Panc1 (cell line): ENCODE measurements at regions not wholly inside any gene's neighbourhood (a gene's known extent, or its start where the extent isn't known, plus 50 kb on each side); places are given as distances from the start of the nearest gene placed in this dataset.

ENCODE experiments used
- ATAC-seq: fragments of 200-7000 bp; cut with Tn5 transposase; 2 replicates; pipeline ENCODE4 v1.9.1; 2020; ENCODE audit warnings: mild to moderate bottlenecking, moderate library complexity
- BruUV-seq: library from RNA; stranded (reverse); fragments of 400-500 nt; replicated peaks from 2 replicates; lab custom pipeline; 2021; lab: Mats Ljungman, UMichigan
- CTCF ChIA-PET: fragments of 300-600 bp; sonication (Branson Sonifier 250); formaldehyde crosslinking; loops from one replicate; lab custom pipeline; 2022; ENCODE audit warnings: antibody characterized with exemption; lab: Charles Lee
- POLR2A ChIA-PET: fragments of 300-600 bp; sonication (Branson Sonifier 250); formaldehyde crosslinking; loops from one replicate; lab custom pipeline; 2022; ENCODE audit warnings: antibody characterized with exemption; lab: Charles Lee
- DNase-seq: peaks from one replicate; pipeline ENCODE4 v3.0.0-alpha.2; 2010; ENCODE audit warnings: low read depth, low spot score
- H3K27ac ChIP-seq: 2 replicates; pipeline ENCODE4 v1.5.1; 2011; ENCODE audit warnings: mild to moderate bottlenecking, low read length, inconsistent platforms
- H3K27me3 ChIP-seq: fragments of 200-500 bp; sonication (Bioruptor generic); 2 replicates; pipeline ENCODE4 v1.6.0; 2014; ENCODE audit warnings: low read length, inconsistent platforms; ENCODE audit not compliant: control insufficient read depth, insufficient read depth
- H3K36me3 ChIP-seq: fragments of 200-500 bp; sonication (Bioruptor generic); 2 replicates; pipeline ENCODE4 v1.5.1; 2014; ENCODE audit warnings: inconsistent platforms, mild to moderate bottlenecking, low read length, moderate library complexity; ENCODE audit not compliant: control insufficient read depth, insufficient read depth
- H3K4me1 ChIP-seq: 2 replicates; pipeline ENCODE4 v1.5.1; 2011; ENCODE audit warnings: inconsistent platforms, mild to moderate bottlenecking, low read length, moderate library complexity; ENCODE audit not compliant: control insufficient read depth, insufficient read depth
- H3K4me3 ChIP-seq, 2 experiments: 2 replicates each; pipeline ENCODE4 v1.5.1; 2011 to 2012; ENCODE audit warnings: low read depth in 2 of 2, low read length in 2 of 2, mild to moderate bottlenecking in 2 of 2, inconsistent platforms in 1 of 2, moderate library complexity in 1 of 2
- H3K9me3 ChIP-seq: fragments of 200-500 bp; sonication (Bioruptor generic); 2 replicates; pipeline ENCODE4 v1.5.1; 2014; ENCODE audit warnings: low read depth, mild to moderate bottlenecking, inconsistent platforms, low read length, moderate library complexity; ENCODE audit not compliant: control insufficient read depth, insufficient read depth
- POLR2AphosphoS5 ChIP-seq: IDR thresholded peaks from 2 replicates; pipeline ENCODE4 v1.6.1; 2012; ENCODE audit warnings: mild to moderate bottlenecking, low read depth, low read length, moderate library complexity
- REST ChIP-seq, 2 experiments: IDR thresholded peaks; 2 replicates each; pipeline ENCODE4 v1.6.1; 2011 to 2012; ENCODE audit warnings: low read depth in 2 of 2, control low read depth in 1 of 2, low read length in 1 of 2, mild to moderate bottlenecking in 1 of 2, moderate library complexity in 1 of 2; ENCODE audit not compliant: insufficient read depth in 1 of 2
- SIN3A ChIP-seq: IDR thresholded peaks from 2 replicates; pipeline ENCODE4 v1.6.1; 2012; ENCODE audit warnings: low read depth, mild to moderate bottlenecking, low read length, moderate library complexity, borderline replicate concordance; ENCODE audit not compliant: insufficient read depth
- TCF7L2 ChIP-seq: IDR thresholded peaks from 2 replicates; pipeline ENCODE4 v1.6.1; 2011; ENCODE audit warnings: mild to moderate bottlenecking, low read depth, low read length, inconsistent platforms
- in situ Hi-C: cut with HindIII; loops from 2 replicates; pipeline ENCODE4 v1.10.0; 2016; ENCODE audit warnings: low sequenced_read_pairs, low pct_unique_long_range_greater_than_20kb
- intact Hi-C: fragments of 100-400 bp; cut with micrococcal nuclease; formaldehyde crosslinking; loops from one replicate; pipeline ENCODE4 v1.10.0; 2022; ENCODE audit not compliant: unreplicated experiment
- TF ChIP-seq, protein P1 (sequence below): fragments of 450-650 bp; IDR thresholded peaks from 2 replicates; pipeline ENCODE4 v1.5.1; 2017; ENCODE audit warnings: mild to moderate bottlenecking

DNA sequence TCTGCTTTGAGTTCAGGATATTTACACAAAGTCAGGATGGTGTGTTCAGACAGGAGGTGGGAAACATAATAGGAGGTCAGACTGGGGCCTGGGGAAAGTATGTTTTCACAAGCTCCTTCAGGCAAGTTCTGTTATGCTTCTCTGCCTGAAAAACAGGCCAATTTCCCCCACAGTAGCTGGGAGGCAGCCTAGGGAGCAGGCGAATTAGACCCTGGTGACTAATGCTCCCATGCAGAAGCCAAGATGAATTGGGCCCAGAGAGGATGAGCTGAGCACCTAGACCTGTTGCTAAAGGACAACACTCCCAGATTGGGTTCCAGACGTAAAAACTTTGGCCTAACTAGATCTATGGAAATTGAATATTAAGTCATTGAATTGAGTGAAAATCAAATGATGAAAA lies 142.2 kb upstream of the MAP3K7 start:
- no peaks in the 10 kb centered on the region for H3K36me3 ChIP-seq
- no peak for ATAC-seq
- DNase-seq = no peak

DNA sequence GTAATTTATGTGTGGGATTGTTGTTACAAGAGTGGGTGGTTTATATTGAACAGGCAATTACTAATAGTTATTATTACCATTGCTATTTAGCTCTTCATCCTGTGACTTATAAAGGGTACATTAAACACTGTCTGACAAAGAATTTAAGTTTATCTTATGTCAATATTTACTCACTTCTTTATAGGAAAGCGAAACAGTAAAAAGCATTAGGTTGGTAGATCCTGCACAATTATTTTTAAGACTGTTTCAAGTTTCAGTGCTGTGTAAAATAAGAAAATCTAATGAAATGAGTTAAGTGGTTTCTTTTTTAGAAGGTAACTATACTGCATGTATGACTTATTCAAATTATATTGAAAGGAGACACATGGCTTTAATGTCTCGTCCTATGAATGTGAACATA lies 135.8 kb upstream of the MAP3K7 start:
- H3K4me1 ChIP-seq = no peaks in the 10 kb centered on the region
- TF ChIP-seq SIN3A (no peak), REST (IDR thresholded peaks at IDR 0.05; ENCODE audit: insufficient read depth in 1 of 2, low read depth in 2 of 2, low read length in 1 of 2) (no peak), POLR2AphosphoS5 (no peak), TCF7L2 (no peak)
- TF ChIP-seq, protein P1, sequence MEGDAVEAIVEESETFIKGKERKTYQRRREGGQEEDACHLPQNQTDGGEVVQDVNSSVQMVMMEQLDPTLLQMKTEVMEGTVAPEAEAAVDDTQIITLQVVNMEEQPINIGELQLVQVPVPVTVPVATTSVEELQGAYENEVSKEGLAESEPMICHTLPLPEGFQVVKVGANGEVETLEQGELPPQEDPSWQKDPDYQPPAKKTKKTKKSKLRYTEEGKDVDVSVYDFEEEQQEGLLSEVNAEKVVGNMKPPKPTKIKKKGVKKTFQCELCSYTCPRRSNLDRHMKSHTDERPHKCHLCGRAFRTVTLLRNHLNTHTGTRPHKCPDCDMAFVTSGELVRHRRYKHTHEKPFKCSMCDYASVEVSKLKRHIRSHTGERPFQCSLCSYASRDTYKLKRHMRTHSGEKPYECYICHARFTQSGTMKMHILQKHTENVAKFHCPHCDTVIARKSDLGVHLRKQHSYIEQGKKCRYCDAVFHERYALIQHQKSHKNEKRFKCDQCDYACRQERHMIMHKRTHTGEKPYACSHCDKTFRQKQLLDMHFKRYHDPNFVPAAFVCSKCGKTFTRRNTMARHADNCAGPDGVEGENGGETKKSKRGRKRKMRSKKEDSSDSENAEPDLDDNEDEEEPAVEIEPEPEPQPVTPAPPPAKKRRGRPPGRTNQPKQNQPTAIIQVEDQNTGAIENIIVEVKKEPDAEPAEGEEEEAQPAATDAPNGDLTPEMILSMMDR = no peak
- no peaks in the 10 kb centered on the region for H3K9me3 ChIP-seq
- H3K27me3 ChIP-seq = no peaks in the 10 kb centered on the region
- ChIA-PET CTCF (no interaction called here), POLR2A (no interaction called here)
- in situ Hi-C loops (no loop called here), intact Hi-C loops (no loop called here)
- ATAC-seq (no peak), DNase-seq (no peak)
- no TSS peak for BruUV-seq
- no peak overlapping the region for H3K4me3 ChIP-seq
- no peak overlapping the region for H3K27ac ChIP-seq
- no peaks in the 10 kb centered on the region for H3K36me3 ChIP-seq

More for the DNA sequence above, 142.2 kb upstream of the MAP3K7 start:
- no TSS peak for BruUV-seq
- ChIA-PET POLR2A (no interaction called here), CTCF (no interaction called here)
- in situ Hi-C loops = no loop called here
- Histone ChIP-seq H3K27me3 (no peaks in the 10 kb centered on the region), H3K4me3 (no peak overlapping the region), H3K4me1 (no peaks in the 10 kb centered on the region), H3K27ac (no peak overlapping the region), H3K9me3 (no peaks in the 10 kb centered on the region)
- TF ChIP-seq SIN3A = no peak
- intact Hi-C loops = no loop called here

- no peak overlapping the region for H3K4me3 ChIP-seq
- in situ Hi-C loops (no loop called here), intact Hi-C loops (no loop called here)
- no peaks in the 10 kb centered on the region for H3K4me1 ChIP-seq
- POLR2A ChIA-PET = no interaction called here
- TF ChIP-seq, protein P1 = no peak
- TF ChIP-seq POLR2AphosphoS5 (no peak), REST (IDR thresholded peaks at IDR 0.05; ENCODE audit: insufficient read depth in 1 of 2, low read depth in 2 of 2, low read length in 1 of 2) (no peak), TCF7L2 (no peak), SIN3A (no peak)
- peaks cover 2% of the 10 kb centered on the region for H3K27me3 ChIP-seq
- H3K27ac ChIP-seq = no peak overlapping the region
- ATAC-seq (no peak), DNase-seq (no peak)
- BruUV-seq = no TSS peak
- CTCF ChIA-PET = no interaction called here
- H3K9me3 ChIP-seq = no peaks in the 10 kb centered on the region
- no peaks in the 10 kb centered on the region for H3K36me3 ChIP-seq
Measured at GRCh38 chr6:90720404-90720803, 133.5 kb upstream of the MAP3K7 start.
